Testis (tissue), 2 donors: ENCODE measurements at regions not wholly inside any gene's neighbourhood (a gene's known extent, or its start where the extent isn't known, plus 50 kb on each side); places are given as distances from the start of the nearest gene placed in this dataset.

Experiments used
- CTCF ChIP-seq, 3 experiments: fragments of 450-650 bp in 2 of 3; fragments of 200-600 bp in 1 of 3; sonication (generic) in 1 of 3; IDR thresholded peaks; one replicate each; pipeline ENCODE4 v1.5.1; 2016 to 2019; ENCODE audit warnings: antibody characterized with exemption in 3 of 3, mild to moderate bottlenecking in 2 of 3, moderate library complexity in 1 of 3
- POLR2A ChIP-seq: fragments of 450-650 bp; IDR thresholded peaks from one replicate; pipeline ENCODE4 v1.6.1; 2017; ENCODE audit warnings: antibody characterized with exemption, mild to moderate bottlenecking, moderate library complexity

- TF ChIP-seq POLR2A = no peak
- TF ChIP-seq CTCF (IDR thresholded peaks at IDR 0.05) = no peak
Observed at GRCh38 chr16:73599870-73600269, 551.9 kb upstream of the ZFHX3 start.
